ENCODE measurements at regions not wholly inside any gene's neighbourhood (a gene's known extent, or its start where the extent isn't known, plus 50 kb on each side); places are given as distances from the start of the nearest gene placed in this dataset.
A peak's percentile ranks its signal among the peaks of the same experiment; 100 is the strongest.

GRCh38 chr4:98746936-98747335, 88.5 kb upstream of the TSPAN5 start:
- Histone ChIP-seq H3K27me3 (ENCODE audit: insufficient read depth, low read length) (no peaks in the 10 kb centered on the region), H3K9ac (ENCODE audit: low read length) (no peak overlapping the region), H3K36me3 (ENCODE audit: control insufficient read depth in 1 of 2, insufficient read depth in 2 of 2, low read length in 2 of 2) (no peaks in the 10 kb centered on the region), H3K9me2 (ENCODE audit: insufficient read depth) (no peaks in the 10 kb centered on the region), H3K4me2 (ENCODE audit: low read length) (peak overlapping the region; percentile 15; the same call in 1 of the 2 replicates), H3K4me3 (replicated peaks in 1 of 2; ENCODE audit: low read depth in 1 of 2, low read length in 2 of 2) (no peak overlapping the region), H3K9me3 (ENCODE audit: control insufficient read depth in 1 of 2, insufficient read depth in 1 of 2, low read depth in 1 of 2, low read length in 2 of 2) (no peaks in the 10 kb centered on the region), H4K20me1 (ENCODE audit: insufficient read depth) (no peaks in the 10 kb centered on the region), H3K27ac (ENCODE audit: low read depth, low read length) (0 out of 2 replicates have a peak overlapping the region, but pooled peaks have one; percentile 37), H3K4me1 (ENCODE audit: control insufficient read depth in 1 of 2, insufficient read depth in 2 of 2, low read length in 2 of 2) (peaks cover 13 to 24% of the 10 kb centered on the region in 2 experiments), H2AFZ (ENCODE audit: low read depth, low read length, poor library complexity, severe bottlenecking) (peak overlapping the region; percentile 72), H3K79me2 (ENCODE audit: insufficient read depth, low read length) (no peaks in the 10 kb centered on the region)
- RAD21 ChIA-PET (ENCODE audit: low non-redundant PET in 1 of 2, low total read pairs in 2 of 2, uncharacterized antibody in 2 of 2, unreplicated experiment in 2 of 2): interaction anchor here in 1 of 2 experiments (0.6 kb wide), 1 partner anchor 51 kb away, joined by 6 read pairs; no protein-coding TSS in a partner anchor
- no TSS peak for BruUV-seq (replicated peaks)
- DNase-seq (ENCODE audit: low read depth, low spot score) (no peak), ATAC-seq (no peak)
- CTCF ChIA-PET: no interaction called here
- TF ChIP-seq, protein P1, sequence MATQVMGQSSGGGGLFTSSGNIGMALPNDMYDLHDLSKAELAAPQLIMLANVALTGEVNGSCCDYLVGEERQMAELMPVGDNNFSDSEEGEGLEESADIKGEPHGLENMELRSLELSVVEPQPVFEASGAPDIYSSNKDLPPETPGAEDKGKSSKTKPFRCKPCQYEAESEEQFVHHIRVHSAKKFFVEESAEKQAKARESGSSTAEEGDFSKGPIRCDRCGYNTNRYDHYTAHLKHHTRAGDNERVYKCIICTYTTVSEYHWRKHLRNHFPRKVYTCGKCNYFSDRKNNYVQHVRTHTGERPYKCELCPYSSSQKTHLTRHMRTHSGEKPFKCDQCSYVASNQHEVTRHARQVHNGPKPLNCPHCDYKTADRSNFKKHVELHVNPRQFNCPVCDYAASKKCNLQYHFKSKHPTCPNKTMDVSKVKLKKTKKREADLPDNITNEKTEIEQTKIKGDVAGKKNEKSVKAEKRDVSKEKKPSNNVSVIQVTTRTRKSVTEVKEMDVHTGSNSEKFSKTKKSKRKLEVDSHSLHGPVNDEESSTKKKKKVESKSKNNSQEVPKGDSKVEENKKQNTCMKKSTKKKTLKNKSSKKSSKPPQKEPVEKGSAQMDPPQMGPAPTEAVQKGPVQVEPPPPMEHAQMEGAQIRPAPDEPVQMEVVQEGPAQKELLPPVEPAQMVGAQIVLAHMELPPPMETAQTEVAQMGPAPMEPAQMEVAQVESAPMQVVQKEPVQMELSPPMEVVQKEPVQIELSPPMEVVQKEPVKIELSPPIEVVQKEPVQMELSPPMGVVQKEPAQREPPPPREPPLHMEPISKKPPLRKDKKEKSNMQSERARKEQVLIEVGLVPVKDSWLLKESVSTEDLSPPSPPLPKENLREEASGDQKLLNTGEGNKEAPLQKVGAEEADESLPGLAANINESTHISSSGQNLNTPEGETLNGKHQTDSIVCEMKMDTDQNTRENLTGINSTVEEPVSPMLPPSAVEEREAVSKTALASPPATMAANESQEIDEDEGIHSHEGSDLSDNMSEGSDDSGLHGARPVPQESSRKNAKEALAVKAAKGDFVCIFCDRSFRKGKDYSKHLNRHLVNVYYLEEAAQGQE (IDR thresholded peaks at IDR 0.05; ENCODE audit: low read depth): no peak
- TF ChIP-seq YY1 (IDR thresholded peaks at IDR 0.05; ENCODE audit: extremely low read depth, insufficient replicate concordance, low read depth, low read length) (no peak), TCF7L2 (IDR thresholded peaks at IDR 0.05; ENCODE audit: borderline replicate concordance, extremely low read depth, insufficient read depth, insufficient read length) (no peak), POLR2AphosphoS5 (IDR thresholded peaks at IDR 0.05; ENCODE audit: low read depth, low read length) (no peak)
- POLR2A ChIA-PET: no interaction called here
- intact Hi-C loops (cut with micrococcal nuclease): loop anchor here (10.0 kb wide), 2 partner anchors 602 to 718 kb away; partner anchors contain the start of gene STPG2

Measured in HCT116 (cell line).